ENCODE measurements at regions not wholly inside any gene's neighbourhood (a gene's known extent, or its start where the extent isn't known, plus 50 kb on each side); places are given as distances from the start of the nearest gene placed in this dataset.

- no peaks in the 10 kb centered on the region for H3K79me2 ChIP-seq (ENCODE audit: insufficient read depth, low read length)
- TF ChIP-seq, protein P1, sequence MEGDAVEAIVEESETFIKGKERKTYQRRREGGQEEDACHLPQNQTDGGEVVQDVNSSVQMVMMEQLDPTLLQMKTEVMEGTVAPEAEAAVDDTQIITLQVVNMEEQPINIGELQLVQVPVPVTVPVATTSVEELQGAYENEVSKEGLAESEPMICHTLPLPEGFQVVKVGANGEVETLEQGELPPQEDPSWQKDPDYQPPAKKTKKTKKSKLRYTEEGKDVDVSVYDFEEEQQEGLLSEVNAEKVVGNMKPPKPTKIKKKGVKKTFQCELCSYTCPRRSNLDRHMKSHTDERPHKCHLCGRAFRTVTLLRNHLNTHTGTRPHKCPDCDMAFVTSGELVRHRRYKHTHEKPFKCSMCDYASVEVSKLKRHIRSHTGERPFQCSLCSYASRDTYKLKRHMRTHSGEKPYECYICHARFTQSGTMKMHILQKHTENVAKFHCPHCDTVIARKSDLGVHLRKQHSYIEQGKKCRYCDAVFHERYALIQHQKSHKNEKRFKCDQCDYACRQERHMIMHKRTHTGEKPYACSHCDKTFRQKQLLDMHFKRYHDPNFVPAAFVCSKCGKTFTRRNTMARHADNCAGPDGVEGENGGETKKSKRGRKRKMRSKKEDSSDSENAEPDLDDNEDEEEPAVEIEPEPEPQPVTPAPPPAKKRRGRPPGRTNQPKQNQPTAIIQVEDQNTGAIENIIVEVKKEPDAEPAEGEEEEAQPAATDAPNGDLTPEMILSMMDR (IDR thresholded peaks at IDR 0.05; ENCODE audit: extremely low read depth, low read depth, low read length), result no peak
These were observed 1701.5 kb upstream of the TENM3 start for GRCh38 chr4:180541678-180542077.

DNA sequence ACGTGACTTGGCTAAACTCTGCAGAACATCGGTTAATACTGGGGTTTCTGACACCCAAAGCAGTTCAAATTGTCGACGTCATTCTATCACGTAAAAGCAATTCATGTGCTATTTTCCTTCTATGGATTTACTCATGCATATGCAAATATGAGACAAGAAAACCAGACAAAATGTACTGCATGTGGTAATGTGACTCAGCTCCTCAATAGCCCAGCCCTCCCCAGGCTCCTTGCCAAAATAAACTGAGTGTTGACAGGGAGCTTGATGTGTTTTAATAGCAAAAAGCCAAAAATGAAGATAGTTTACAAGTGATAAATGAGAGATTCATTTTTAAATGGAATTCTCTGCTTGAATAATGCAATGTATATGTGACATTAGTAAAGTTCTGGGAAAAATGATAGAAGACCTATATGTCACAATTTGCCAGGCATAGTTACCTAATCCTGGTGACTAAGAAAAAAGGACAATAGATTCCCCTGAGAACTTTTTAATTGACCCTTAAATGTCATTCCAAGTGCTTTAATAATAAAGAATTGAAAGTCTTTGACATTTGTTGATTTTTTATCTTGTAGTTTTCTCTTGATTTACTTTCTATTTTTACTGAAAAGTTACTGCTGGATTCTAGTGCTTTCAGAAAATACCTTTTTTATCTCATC, 1700.6 kb upstream of the TENM3 start:
- Histone ChIP-seq H3K27me3 (ENCODE audit: insufficient read depth, low read length) (no peaks in the 10 kb centered on the region), H4K20me1 (ENCODE audit: insufficient read depth, low read length) (no peaks in the 10 kb centered on the region), H2AFZ (ENCODE audit: low read length) (no peak overlapping the region), H3K27ac (ENCODE audit: low read depth, low read length) (no peak overlapping the region), H3K4me1 (ENCODE audit: insufficient read depth, low read length) (no peaks in the 10 kb centered on the region), H3K79me2 (ENCODE audit: insufficient read depth, low read length) (no peaks in the 10 kb centered on the region), H3K4me2 (ENCODE audit: insufficient read depth, low read length) (no peak overlapping the region), H3K4me3 (ENCODE audit: insufficient read depth, low read length) (no peak overlapping the region), H3K36me3 (ENCODE audit: insufficient read depth, low read length) (no peaks in the 10 kb centered on the region), H3K9me3 (ENCODE audit: low read depth, low read length) (no peaks in the 10 kb centered on the region)
- TF ChIP-seq, protein P1 (IDR thresholded peaks at IDR 0.05; ENCODE audit: extremely low read depth, low read depth, low read length), result no peak
- no peak for DNase-seq (ENCODE audit: insufficient read length, low spot score, missing footprints)

More at GRCh38 chr4:180541678-180542077, 1701.5 kb upstream of the TENM3 start:
- Histone ChIP-seq H3K4me3 (ENCODE audit: insufficient read depth, low read length) (no peak overlapping the region), H3K9me3 (ENCODE audit: low read depth, low read length) (no peaks in the 10 kb centered on the region), H4K20me1 (ENCODE audit: insufficient read depth, low read length) (no peaks in the 10 kb centered on the region), H3K4me2 (ENCODE audit: insufficient read depth, low read length) (no peak overlapping the region), H3K36me3 (ENCODE audit: insufficient read depth, low read length) (no peaks in the 10 kb centered on the region), H3K4me1 (ENCODE audit: insufficient read depth, low read length) (no peaks in the 10 kb centered on the region), H3K27ac (ENCODE audit: low read depth, low read length) (no peak overlapping the region), H2AFZ (ENCODE audit: low read length) (no peak overlapping the region), H3K27me3 (ENCODE audit: insufficient read depth, low read length) (no peaks in the 10 kb centered on the region)
- no peak for DNase-seq (ENCODE audit: insufficient read length, low spot score, missing footprints)

DNA sequence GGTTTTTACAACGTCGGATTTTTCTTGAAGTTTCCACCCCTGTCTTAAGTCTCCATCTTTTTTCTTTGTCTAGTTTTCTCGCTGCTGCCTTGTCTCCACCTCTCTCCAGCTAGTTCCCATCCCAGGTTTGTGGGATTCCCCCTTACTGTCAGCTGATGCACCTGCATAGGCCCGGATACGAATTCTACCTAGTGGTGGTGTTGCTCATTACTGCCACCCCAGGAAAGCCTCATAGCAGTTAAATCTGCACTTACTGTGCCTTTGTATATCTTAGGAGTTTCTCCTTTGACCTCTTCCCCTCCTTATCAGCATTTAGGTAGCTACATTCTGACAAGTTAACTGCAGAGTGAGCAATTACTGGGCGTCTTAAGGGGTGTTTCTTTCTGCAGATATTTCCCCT, 1693.1 kb upstream of the TENM3 start:
- H3K27ac ChIP-seq (ENCODE audit: low read depth, low read length), result no peak overlapping the region
- no peak for DNase-seq (ENCODE audit: insufficient read length, low spot score, missing footprints)
- no peak overlapping the region for H3K4me2 ChIP-seq (ENCODE audit: insufficient read depth, low read length)
- no peaks in the 10 kb centered on the region for H3K79me2 ChIP-seq (ENCODE audit: insufficient read depth, low read length)
- no peaks in the 10 kb centered on the region for H3K36me3 ChIP-seq (ENCODE audit: insufficient read depth, low read length)
- H3K4me3 ChIP-seq (ENCODE audit: insufficient read depth, low read length), result no peak overlapping the region
- no peaks in the 10 kb centered on the region for H3K27me3 ChIP-seq (ENCODE audit: insufficient read depth, low read length)
- H3K9me3 ChIP-seq (ENCODE audit: low read depth, low read length), result no peaks in the 10 kb centered on the region
- H4K20me1 ChIP-seq (ENCODE audit: insufficient read depth, low read length), result no peaks in the 10 kb centered on the region
- H3K4me1 ChIP-seq (ENCODE audit: insufficient read depth, low read length), result no peaks in the 10 kb centered on the region
- TF ChIP-seq, protein P1 (IDR thresholded peaks at IDR 0.05; ENCODE audit: extremely low read depth, low read depth, low read length), result no peak
- no peak overlapping the region for H2AFZ ChIP-seq (ENCODE audit: low read length)

DNA sequence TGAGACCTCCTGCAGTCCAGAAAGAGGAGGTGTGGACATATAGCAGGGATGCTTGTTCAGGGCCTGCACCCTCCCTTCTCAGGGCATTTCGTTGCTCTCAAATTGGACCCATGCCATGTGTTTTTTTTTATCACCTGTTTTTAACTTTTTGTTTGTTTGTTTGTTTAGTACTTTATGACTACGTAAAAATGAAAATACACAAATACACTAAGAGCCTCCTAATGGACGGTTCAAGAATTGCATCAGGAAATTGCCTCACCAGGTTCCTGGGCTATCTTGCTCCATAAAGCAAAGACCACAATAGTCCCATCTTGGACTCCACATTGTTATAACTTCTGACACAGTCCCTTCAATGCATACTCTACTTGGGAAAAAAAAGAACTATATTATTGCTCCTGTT, 1685.9 kb upstream of the TENM3 start:
- TF ChIP-seq, protein P1 (IDR thresholded peaks at IDR 0.05; ENCODE audit: extremely low read depth, low read depth, low read length), result no peak
- Histone ChIP-seq H3K4me1 (ENCODE audit: insufficient read depth, low read length) (no peaks in the 10 kb centered on the region), H3K79me2 (ENCODE audit: insufficient read depth, low read length) (no peaks in the 10 kb centered on the region), H2AFZ (ENCODE audit: low read length) (no peak overlapping the region), H3K4me3 (ENCODE audit: insufficient read depth, low read length) (no peak overlapping the region), H3K36me3 (ENCODE audit: insufficient read depth, low read length) (no peaks in the 10 kb centered on the region), H3K4me2 (ENCODE audit: insufficient read depth, low read length) (no peak overlapping the region), H3K27me3 (ENCODE audit: insufficient read depth, low read length) (no peaks in the 10 kb centered on the region), H3K27ac (ENCODE audit: low read depth, low read length) (no peak overlapping the region), H3K9me3 (ENCODE audit: low read depth, low read length) (no peaks in the 10 kb centered on the region), H4K20me1 (ENCODE audit: insufficient read depth, low read length) (no peaks in the 10 kb centered on the region)
- DNase-seq (ENCODE audit: insufficient read length, low spot score, missing footprints), result no peak
